Stomach (tissue), 8 donors: ENCODE measurements at regions not wholly inside any gene's neighbourhood (a gene's known extent, or its start where the extent isn't known, plus 50 kb on each side); places are given as distances from the start of the nearest gene placed in this dataset.
A peak's percentile ranks its signal among the peaks of the same experiment; 100 is the strongest.

ENCODE experiments used
- DNase-seq, 2 donors: peaks; one replicate each; pipeline versions ENCODE4 v3.0.0 to v3.0.0-alpha.2; 2013 to 2019
- H3K27ac ChIP-seq, 5 donors: fragments of 200-600 bp in 4 of 5; sonication (generic) in 4 of 5; one replicate each; pipeline ENCODE4 v1.5.1; 2013 to 2019; ENCODE audit warnings: mild to moderate bottlenecking in 1 of 5, moderate library complexity in 1 of 5
- H3K27me3 ChIP-seq, 3 donors: fragments of 200-600 bp; sonication (generic); one replicate each; pipeline ENCODE4 v1.5.1; 2017 to 2019; ENCODE audit warnings: mixed run types in 1 of 3
- H3K36me3 ChIP-seq, 4 donors: fragments of 200-600 bp; sonication (generic); 1 replicate in 3 of 4; 2 replicates in 1 of 4; pipeline ENCODE4 v1.5.1; 2016 to 2019
- H3K4me1 ChIP-seq, 4 donors: fragments of 200-600 bp; sonication (generic); one replicate each; pipeline ENCODE4 v1.5.1; 2016 to 2019
- H3K4me3 ChIP-seq, 4 donors: fragments of 200-600 bp; sonication (generic) in 3 of 4; one replicate each; pipeline ENCODE4 v1.5.1; 2016 to 2019; ENCODE audit warnings: mild to moderate bottlenecking in 1 of 4
- H3K9me3 ChIP-seq, 4 donors: fragments of 200-600 bp; sonication (generic); one replicate each; pipeline ENCODE4 v1.5.1; 2016 to 2019
- EP300 ChIP-seq: sonication (generic); formaldehyde crosslinking; IDR thresholded peaks from one replicate; pipeline ENCODE4 v1.6.1; 2017; ENCODE audit warnings: antibody characterized with exemption
- POLR2A ChIP-seq, 4 donors: fragments of 450-650 bp; IDR thresholded peaks; one replicate each; pipeline ENCODE4 v1.6.1; 2016; ENCODE audit warnings: antibody characterized with exemption in 4 of 4, control low read depth in 2 of 4, mild to moderate bottlenecking in 1 of 4, moderate library complexity in 1 of 4
- POLR2AphosphoS5 ChIP-seq, 3 donors: sonication (generic); formaldehyde crosslinking; IDR thresholded peaks; one replicate each; pipeline ENCODE4 v1.6.1; 2016; ENCODE audit warnings: antibody characterized with exemption in 3 of 3
- WGBS, 5 donors: extraction: QIAGEN DNeasy Blood & Tissue Kit in 3 of 5; methylation state at CpG; one replicate each; pipeline versions ENCODE4 v1.1.5 to v1.1.7; 2013 to 2018; 5-methylcytosine and 5-hydroxymethylcytosine counted together
- intact Hi-C: fragments of 100-400 bp; cut with DNase I; formaldehyde crosslinking; loops from one replicate; pipeline ENCODE4 v1.15.1; 2023; ENCODE audit warnings: low total_unique reads
- TF ChIP-seq, protein P1 (sequence below), 7 experiments: fragments of 450-650 bp in 4 of 7; fragments of 200-600 bp in 3 of 7; sonication (generic) in 3 of 7; IDR thresholded peaks; one replicate each; pipeline ENCODE4 v1.5.1; 2016 to 2019; ENCODE audit warnings: antibody characterized with exemption in 7 of 7, control low read depth in 2 of 7, mild to moderate bottlenecking in 1 of 7
- donor health status: healthy with polysubstance abuse.
- donor health status: Bipolar disorder and iron deficiency.
- donor health status: healthy.

DNA sequence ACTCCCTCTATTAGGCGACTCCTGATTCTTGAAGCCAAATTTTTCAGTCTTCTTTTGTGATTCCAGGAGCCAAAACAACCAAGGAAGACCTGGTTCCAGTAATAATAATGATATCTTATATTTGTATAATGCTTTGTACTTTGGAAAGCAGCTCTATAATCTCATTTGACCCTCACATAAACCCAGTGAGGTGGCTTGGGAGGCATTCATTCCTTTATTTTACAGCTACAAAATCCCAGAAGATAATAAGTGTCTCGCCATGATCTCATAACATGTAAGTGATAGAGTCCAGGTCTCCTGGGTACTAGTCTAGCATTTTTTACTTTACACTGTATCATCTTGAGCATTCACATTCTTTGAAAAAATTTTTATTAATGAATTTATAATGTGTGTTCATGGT lies 143.1 kb downstream of the ACTBL2 start:
- no peak for DNase-seq
- peaks cover 0 to 25% (median 5%) of the 10 kb centered on the region in 4 donors for H3K4me1 ChIP-seq
- no peaks in the 10 kb centered on the region for H3K9me3 ChIP-seq
- WGBS, 5 donors, result 90 to 97% (median 96%) methylated on average over 2 of the region's 2 CpGs
- TF ChIP-seq POLR2A (IDR thresholded peaks at IDR 0.05) (no peak), EP300 (no peak), POLR2AphosphoS5 (IDR thresholded peaks at IDR 0.05) (no peak)
- TF ChIP-seq, protein P1, sequence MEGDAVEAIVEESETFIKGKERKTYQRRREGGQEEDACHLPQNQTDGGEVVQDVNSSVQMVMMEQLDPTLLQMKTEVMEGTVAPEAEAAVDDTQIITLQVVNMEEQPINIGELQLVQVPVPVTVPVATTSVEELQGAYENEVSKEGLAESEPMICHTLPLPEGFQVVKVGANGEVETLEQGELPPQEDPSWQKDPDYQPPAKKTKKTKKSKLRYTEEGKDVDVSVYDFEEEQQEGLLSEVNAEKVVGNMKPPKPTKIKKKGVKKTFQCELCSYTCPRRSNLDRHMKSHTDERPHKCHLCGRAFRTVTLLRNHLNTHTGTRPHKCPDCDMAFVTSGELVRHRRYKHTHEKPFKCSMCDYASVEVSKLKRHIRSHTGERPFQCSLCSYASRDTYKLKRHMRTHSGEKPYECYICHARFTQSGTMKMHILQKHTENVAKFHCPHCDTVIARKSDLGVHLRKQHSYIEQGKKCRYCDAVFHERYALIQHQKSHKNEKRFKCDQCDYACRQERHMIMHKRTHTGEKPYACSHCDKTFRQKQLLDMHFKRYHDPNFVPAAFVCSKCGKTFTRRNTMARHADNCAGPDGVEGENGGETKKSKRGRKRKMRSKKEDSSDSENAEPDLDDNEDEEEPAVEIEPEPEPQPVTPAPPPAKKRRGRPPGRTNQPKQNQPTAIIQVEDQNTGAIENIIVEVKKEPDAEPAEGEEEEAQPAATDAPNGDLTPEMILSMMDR (IDR thresholded peaks at IDR 0.05), result no peak
- H3K27me3 ChIP-seq, result no peaks in the 10 kb centered on the region
- intact Hi-C loops, result no loop called here
- no peak overlapping the region for H3K4me3 ChIP-seq
- no peak overlapping the region for H3K27ac ChIP-seq
- no peaks in the 10 kb centered on the region for H3K36me3 ChIP-seq

DNA sequence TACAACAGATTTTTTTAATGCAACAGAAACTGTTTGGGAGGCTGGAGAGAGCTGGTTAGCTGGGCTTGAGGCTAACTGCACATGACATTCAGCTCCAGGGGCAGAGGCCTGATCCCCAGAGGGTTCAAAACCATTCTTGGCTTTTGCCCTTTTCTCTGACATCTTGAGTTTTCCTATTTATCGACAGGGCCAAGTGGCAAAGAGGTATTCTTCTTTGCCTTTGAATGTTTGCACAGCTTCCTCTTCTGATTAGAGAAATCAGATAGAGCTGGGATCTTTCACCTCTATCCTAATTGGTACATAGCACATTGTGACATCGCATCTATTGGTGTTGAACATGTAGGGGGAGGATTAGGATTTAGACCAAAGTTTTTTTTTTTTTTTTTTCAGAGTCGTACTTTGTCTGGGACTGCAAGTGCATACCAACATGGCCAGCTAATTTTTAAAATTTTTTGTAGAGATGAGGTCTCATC lies 143.7 kb downstream of the ACTBL2 start:
- Histone ChIP-seq H3K36me3 (no peaks in the 10 kb centered on the region), H3K4me1 (peaks cover 0 to 26% (median 5%) of the 10 kb centered on the region in 4 donors), H3K27me3 (no peaks in the 10 kb centered on the region), H3K9me3 (no peaks in the 10 kb centered on the region), H3K4me3 (no peak overlapping the region), H3K27ac (no peak overlapping the region)
- intact Hi-C loops, result no loop called here
- TF ChIP-seq, protein P1 (IDR thresholded peaks at IDR 0.05), result no peak
- TF ChIP-seq POLR2A (IDR thresholded peaks at IDR 0.05) (no peak), POLR2AphosphoS5 (IDR thresholded peaks at IDR 0.05) (no peak), EP300 (no peak)
- WGBS, 5 donors, result 57 to 73% (median 60%) methylated on average over 3 of the region's 3 CpGs
- DNase-seq, result no peak

DNA sequence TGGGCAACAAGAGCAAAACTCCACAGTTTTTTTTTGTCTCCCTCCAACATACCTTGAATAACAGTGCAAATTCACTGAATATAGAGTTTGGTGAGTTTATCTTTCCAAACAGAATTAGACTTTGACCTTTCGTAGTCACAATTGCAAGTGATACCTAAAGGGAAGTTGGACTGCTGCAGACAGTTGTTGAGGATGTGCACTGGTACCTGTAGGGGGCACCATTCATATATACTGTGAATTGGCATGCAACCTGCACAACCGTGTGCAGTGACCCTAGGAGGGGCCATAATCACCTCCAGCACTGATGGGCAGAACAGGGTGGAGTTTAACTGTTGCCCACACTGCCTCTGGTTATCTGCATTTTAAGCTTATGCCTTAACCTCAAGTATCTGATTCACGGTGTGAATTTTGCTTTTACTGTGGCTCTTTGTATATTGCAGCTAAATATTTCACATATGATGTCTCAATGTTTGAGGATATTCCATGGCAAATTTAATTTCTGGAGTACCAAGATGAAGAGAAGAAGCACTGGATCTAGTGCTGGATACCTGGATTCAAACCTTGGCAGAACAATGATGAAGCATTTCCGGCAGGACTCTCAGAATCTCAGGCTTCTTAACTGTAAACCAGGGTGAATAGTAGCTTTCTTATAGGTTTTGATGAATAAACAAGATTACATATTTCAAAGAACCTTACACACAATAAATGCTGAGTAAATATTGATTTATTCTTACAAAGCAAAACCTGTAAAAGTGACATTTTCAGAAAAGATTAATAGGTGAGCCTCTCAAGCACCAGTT lies 144.3 kb downstream of the ACTBL2 start:
- no peaks in the 10 kb centered on the region for H3K36me3 ChIP-seq
- H3K27me3 ChIP-seq, result no peaks in the 10 kb centered on the region
- intact Hi-C loops, result no loop called here
- WGBS, 5 donors, result 35 to 52% (median 42%) methylated on average over 4 of the region's 4 CpGs
- TF ChIP-seq POLR2AphosphoS5 (IDR thresholded peaks at IDR 0.05) (no peak), EP300 (no peak), POLR2A (IDR thresholded peaks at IDR 0.05) (no peak)
- TF ChIP-seq, protein P1 (IDR thresholded peaks at IDR 0.05), result peak in 2 of 7 experiments; percentile 12 to 27
- DNase-seq, result peak in 1 of 2 donors; percentile 32
- H3K4me1 ChIP-seq, result peaks cover 0 to 26% (median 5%) of the 10 kb centered on the region in 4 donors
- H3K4me3 ChIP-seq, result no peak overlapping the region
- H3K27ac ChIP-seq, result no peak overlapping the region
- H3K9me3 ChIP-seq, result no peaks in the 10 kb centered on the region

DNA sequence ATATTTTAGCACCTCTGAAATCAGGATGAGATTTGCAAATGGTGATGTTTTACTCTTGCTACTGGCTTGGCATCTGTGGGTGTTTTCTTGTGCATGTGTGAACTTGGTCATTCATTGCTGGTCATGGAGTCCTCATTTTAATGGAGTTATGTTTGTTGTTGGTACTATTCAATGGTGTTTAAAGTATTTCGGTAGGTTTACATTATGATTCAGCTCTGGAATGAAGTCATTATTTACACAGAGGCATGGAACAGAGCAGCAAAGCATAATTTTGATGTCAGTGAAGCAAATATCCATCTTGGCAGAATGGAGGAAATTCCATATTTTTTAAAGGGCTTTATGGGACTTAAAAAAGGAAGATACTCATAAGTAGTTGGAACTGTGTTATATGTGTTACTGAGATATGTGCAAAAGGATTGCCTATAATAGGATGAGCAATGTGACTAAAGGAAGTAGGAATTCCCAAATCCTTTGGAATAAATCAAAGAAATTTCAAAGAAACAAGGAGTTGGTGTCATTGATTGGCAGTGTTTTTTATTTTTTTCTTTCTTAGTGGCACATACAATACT lies 147.4 kb downstream of the ACTBL2 start:
- intact Hi-C loops, result no loop called here
- DNase-seq, result no peak
- WGBS, 5 donors, result 33 to 57% (median 50%) methylated on average over 1 of the region's 1 CpG
- TF ChIP-seq EP300, result no peak
- TF ChIP-seq POLR2AphosphoS5 (IDR thresholded peaks at IDR 0.05), result peak in 1 of 3 donors; percentile 33
- TF ChIP-seq POLR2A (IDR thresholded peaks at IDR 0.05), result no peak
- TF ChIP-seq, protein P1 (IDR thresholded peaks at IDR 0.05), result no peak
- H3K27ac ChIP-seq, result no peak overlapping the region
- H3K4me3 ChIP-seq, result no peak overlapping the region
- H3K27me3 ChIP-seq, result no peaks in the 10 kb centered on the region
- H3K36me3 ChIP-seq, result no peaks in the 10 kb centered on the region
- no peaks in the 10 kb centered on the region for H3K9me3 ChIP-seq
- peaks cover 0 to 33% (median 10%) of the 10 kb centered on the region in 4 donors for H3K4me1 ChIP-seq
